Caki2 (cell line): ENCODE measurements at regions not wholly inside any gene's neighbourhood (a gene's known extent, or its start where the extent isn't known, plus 50 kb on each side); places are given as distances from the start of the nearest gene placed in this dataset.
"Not testable (repeated sequence)": the region's sequence is repeated elsewhere in the genome, so short reads cannot be mapped to it uniquely, and the experiment has no call there.

ENCODE experiments used
- DNase-seq: peaks from one replicate; pipeline ENCODE4 v3.0.0-alpha.2; 2015; ENCODE audit warnings: low read depth
- in situ Hi-C: cut with HindIII; loops from 2 replicates; pipeline ENCODE4 v1.10.0; 2016; ENCODE audit warnings: low sequenced_read_pairs, low pct_unique_long_range_greater_than_20kb, mixed read lengths

DNA sequence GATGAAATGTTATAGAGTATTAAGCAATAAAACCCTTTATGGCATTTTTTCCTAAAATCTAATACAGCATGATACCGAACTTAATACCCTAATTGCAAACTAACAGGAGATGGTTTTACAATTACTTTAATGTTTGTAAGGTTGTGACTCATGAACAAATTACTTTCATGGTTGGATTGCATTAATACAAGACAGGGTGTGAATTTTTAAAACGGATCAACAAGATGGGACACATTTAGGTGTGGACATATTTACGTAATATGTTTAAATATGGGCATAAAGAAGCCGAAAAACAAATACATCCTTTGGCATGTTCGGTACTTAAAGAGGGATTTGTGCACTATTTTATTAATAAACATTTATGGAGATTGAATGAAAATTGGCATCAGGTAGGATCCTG, 168.3 kb upstream of the SPRY2 start:
- DNase-seq = no peak
- in situ Hi-C loops = no loop called here

DNA sequence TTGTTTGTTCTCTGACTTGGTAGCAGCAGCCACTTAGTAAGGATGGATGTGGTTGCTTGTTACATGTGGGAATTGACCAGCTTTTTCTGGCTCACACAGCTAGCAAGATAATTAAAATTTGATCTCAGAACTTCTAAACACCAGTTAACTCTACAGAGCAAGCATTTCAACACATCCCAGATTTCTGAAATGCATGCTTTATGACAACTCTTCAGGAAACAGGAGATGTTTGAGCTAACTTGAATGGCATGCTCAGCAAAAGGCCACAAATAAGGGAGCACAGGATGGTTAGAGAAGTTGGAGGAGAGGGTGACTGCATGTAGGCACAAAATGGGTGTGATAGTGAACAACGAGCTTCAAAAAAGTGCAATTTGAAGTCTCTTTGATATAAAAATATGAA, 167.1 kb upstream of the SPRY2 start:
- no peak for DNase-seq
- in situ Hi-C loops = no loop called here

DNA sequence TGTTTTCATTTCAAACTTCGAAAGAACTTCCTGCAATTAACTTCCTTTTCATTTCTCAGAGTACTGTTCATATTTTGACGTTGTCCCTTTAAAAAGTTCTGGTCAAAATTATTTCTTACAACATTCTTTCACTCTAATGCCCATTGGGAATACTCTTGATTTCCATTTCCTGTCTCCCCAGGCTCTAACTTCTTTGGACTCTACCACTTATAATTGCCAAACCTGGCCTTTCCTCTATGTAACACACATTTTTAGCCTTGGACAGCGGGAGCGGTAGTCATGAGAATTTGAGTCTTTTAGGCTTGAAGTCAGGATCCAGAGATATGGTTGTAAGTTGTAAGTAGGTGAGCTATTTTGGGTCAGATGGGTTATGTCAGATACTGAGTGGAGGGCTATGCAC, 163.5 kb upstream of the SPRY2 start:
- no peak for DNase-seq
- in situ Hi-C loops = no loop called here

DNA sequence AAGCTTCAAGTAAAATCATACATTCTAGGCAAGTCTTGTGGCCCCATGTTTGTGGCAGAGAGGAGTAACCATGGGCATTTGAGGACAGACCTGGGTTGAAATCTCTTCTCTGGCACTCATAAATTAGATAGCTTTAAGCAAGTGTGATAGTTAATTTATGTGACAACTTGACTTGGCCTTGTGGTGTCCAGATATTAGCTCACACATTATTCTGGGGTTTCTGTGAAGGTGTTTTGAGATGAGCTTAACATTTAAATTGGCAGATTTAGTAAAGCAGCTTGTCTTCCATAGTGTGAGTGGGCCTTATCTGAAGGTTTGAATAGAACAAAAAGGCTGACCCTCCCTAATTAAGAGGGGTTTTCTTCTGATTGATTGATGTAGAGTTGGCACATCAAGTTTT, 161.4 kb upstream of the SPRY2 start:
- in situ Hi-C loops = no loop called here
- no peak for DNase-seq

DNA sequence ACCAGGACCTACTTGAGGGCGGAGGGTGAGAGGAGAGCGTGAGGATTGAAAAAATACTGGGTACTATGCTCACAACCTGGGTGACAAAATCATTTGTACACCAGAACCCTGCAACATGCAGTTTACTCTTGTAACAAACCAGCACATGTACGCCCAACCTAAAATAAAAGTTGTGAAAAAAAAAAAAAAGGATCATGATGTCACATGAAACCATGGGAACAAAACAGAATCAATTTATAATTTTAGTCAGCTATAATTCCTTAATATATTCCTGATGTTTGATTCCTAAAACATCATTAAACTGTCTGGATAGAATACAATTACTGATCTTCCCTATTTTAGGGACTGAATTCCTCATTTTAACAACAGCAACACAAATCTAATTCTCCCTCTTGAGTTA, 160.6 kb upstream of the SPRY2 start:
- in situ Hi-C loops = no loop called here
- DNase-seq = no peak

DNA sequence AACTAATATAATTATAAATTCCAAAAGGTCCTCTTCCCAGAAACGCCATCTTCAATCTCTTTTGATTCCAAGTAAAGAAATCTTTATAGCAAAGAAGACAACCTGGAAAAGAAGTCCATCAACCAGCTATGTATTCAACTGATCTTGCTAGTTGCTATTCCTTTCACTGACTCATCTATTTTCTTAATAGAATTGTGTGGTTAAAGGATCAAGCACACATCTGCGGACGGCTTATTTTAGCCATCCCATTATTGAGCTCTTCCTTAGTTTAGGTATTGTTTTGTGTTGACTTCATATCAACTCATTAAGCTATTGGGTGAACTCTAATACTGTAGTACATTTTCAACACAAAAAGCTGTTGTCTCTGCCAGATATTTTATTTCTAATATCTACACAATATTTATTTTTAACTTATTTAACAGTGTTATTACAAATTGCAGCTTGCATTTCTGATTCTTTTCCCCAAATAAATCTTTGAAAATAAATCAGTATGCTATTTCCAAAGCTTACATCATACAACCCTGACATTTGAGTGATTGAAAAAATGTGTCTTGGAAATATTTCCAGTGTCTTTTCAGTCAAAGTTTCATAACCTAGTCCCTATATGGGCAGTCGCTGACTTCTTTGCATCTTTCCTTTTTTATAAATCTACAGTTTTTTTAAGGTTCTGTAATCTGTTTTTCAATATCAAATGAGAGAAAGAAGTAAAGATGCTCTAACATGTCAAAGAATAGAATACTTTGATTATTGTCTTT, 158.8 kb upstream of the SPRY2 start:
- DNase-seq = no peak
- in situ Hi-C loops = no loop called here

DNA sequence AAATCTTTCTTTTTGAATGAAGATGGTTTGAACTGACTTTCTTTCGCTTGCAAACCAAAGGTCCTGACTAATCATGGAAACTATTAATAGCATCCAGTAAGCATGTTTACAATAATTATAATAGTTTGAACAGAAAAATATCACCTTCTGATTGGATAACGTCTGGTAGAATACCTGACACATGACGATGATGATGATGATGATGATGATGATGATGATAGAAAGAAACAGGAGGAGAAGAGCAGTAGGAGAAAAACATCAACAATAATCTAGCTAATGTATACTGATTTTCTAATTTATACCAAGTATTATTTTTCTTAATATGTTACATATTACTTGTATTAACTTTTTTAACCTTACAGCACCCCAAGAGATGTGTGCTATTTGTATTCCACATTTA, 157.5 kb upstream of the SPRY2 start:
- DNase-seq = no peak
- in situ Hi-C loops = no loop called here

DNA sequence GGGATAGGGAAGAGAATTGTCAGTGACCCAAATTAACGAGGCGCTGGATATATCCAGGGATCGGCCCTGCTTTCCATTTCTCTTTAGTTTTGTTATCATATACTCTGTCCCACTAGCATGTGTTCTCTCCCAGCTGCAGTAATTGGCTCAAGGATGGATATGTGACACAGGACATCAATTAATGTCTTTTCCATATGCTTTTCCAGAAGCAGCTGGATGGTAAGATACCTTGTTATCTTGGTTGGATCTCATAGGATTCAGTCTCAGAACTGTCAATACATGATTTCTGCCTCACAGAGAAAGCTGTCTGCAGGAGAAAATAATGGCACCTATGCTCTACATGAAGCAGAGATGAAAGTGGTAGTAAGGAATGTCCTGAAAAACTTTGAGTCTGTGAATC, 157.1 kb upstream of the SPRY2 start:
- in situ Hi-C loops = no loop called here
- DNase-seq = no peak

DNA sequence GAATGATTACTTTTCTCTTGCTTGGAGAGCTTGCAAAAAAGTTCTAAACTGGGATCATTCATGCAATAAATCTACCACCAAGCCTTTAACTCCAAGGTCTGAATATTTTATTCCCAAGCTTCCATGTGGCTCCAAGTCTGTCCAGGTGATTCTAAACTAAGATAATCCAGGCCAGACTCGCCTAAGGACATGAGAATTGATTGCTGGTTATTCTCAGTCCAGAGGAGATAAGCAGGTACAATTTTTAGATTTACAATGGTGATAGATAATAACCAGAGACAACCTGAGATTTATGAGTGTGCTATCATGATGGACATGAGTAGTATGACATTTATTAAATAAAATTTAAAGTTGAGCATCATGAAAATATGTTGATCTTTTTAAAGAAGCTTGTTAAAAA, 156.5 kb upstream of the SPRY2 start:
- in situ Hi-C loops = no loop called here
- no peak for DNase-seq

DNA sequence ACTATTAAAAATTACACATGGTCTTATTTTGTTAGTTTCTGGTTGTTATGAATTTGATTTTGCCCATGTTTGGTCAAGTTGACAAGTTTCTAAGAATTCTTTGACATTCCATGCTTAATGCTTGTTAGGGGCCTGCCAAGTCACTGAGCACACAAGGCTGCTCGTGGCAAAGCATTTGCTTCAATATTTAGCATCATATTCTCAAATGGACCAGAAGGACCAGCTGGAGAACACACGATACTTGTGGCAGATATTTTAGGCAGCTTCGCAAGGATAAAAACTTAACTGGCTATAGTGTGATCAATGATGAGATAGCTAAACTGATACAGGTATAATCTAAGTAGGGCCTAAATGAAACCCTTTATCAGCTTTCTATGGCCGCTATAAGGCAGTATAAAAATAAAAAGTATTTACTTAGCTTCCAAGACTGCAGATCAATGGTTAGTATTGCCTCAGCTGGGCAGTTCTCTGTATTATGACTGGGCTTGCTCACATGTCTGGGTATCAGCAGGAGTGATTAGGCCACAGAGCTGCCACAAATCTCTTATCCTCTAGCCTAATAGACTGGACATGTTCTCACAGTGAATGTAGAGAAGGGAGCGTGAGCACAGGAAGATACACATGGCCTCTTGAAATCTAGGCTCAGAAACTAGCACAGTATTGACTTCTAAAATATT, 155.9 kb upstream of the SPRY2 start:
- no peak for DNase-seq
- in situ Hi-C loops = no loop called here

DNA sequence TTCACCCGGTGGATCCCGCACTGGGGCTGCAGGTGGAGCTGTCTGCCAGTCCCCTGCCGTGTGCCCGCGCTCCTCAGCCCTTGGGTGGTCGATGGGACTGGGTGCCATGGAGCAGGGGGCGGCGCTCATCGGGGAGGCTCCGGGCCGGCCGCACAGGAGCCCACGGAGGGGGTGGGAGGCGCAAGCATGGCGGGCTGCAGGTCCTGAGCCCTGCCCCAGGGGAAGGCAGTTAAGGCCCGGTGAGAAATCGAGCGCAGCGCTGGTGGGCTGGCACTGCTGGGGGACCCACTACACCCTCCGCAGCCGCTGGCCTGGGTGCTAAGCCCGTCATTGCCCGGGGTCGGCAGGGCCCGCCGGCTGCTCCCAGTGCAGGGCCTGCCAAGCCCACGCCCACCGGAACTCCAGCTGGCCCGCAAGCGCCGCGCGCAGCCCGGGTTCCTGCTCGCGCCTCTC, 149.6 kb upstream of the SPRY2 start:
- DNase-seq, in situ Hi-C loops: not testable (repeated sequence)

DNA sequence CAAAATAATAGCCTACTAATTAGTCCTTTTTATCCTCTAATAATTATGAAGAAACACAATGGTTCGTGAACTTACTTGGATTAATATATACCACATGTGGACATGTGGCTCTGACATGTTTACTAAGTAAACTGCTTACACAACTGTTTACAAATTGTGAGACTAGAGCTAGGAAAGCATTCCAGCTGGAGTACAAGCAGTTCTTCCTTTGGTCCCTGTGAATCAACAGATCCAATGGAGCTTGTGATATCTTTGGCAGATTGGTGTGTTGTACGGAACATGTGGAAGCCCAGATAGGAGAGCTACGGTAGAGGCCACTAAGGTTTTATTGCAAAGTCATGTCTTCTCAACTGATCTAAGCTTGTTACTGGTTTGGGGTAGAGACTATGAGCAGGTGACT, 145.5 kb upstream of the SPRY2 start:
- in situ Hi-C loops = no loop called here
- DNase-seq = no peak

DNA sequence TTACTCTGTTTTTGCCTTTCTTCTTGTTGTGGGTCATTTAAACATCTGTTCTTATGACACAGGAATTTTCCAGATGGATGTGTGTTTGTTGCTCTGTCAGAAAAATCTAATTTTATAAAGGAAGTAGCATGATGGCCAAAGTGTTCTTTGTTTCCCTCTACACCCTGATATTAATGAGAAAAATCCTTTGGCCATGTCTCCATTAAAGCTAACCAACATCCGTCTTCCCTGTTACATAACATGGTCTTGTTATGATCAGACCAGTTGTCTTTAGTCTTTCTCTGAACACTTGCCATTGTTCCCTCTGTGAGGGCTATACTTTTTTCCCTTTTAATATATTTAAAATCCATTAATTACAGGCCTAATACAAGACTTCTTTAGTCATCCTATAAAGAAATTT, 142.2 kb upstream of the SPRY2 start:
- in situ Hi-C loops = no loop called here
- DNase-seq = no peak

DNA sequence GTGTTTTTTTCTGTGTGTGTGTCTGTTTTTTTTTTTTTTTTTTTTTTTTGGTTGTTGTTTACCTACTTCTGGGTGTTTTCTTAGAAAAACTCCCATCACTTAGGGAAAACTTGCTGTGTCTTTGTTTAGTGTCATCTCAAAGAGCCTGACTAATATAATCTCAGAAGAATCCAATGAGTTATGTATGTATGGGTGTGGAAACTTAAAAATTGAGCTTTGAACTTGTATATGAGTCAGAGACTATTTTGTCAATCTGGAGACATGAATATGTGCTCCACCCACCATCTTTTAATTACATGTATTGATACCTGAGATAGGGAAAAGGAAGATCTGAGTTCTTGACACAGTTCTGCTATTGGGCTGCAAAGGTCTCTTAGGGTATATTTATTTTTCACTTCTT, 140.7 kb upstream of the SPRY2 start:
- in situ Hi-C loops = no loop called here
- DNase-seq = no peak

DNA sequence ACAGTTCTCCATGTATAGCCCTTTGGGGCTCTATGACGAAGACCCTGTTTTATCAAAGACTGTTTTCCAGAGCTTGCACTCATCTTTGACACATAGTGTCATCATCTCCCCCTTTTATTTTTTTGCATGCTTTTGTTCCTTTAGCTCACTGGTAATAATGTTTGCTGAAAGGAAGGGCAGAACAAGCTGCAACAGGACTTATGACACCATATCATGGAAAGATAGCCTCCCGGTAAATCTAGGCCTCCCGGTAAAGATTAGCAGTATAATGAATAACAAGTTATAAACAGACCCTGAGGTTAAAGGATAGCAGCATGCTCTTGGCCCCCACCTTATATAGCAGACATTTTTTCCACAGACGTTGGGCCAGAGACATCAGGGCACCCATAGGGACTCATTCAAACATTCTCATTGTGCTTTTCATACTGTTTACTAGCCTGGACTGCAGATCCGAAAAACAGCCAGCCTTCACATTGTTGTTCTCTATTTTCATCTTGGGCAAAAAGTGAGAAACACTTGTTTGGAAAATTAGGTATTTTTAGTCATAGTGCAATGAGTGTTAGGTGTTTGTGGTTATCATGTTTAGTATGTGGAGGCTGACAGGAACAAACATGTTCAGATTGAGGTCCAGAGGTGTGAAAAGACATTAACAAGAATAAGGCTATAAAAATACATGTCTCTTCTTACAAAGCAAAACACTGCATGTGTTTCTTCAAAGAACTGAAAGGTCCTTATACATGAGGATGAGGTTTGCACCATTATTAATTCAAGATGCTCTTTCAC, 136.9 kb upstream of the SPRY2 start:
- in situ Hi-C loops = no loop called here

DNA sequence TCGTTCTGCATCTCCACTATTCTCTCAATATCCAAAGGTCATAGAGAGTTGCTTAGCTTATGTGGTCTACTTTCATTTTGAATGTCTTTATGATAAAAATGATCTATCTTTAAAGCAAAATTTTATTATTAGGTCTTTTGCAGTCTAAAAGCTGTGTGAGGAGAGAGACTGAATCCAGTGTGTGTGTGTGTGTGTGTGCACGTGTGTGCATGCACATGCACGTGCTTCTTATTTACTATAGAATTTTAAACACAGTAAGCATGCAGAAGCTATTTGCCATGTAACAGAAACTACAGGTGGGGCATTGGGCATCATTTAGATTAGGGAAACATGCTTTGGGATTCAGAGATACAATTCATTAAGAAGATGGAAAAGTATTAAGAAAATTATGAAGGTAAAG, 136.0 kb upstream of the SPRY2 start:
- in situ Hi-C loops = no loop called here
- DNase-seq = no peak

More for the DNA sequence above, 136.9 kb upstream of the SPRY2 start:
- DNase-seq = no peak

DNA sequence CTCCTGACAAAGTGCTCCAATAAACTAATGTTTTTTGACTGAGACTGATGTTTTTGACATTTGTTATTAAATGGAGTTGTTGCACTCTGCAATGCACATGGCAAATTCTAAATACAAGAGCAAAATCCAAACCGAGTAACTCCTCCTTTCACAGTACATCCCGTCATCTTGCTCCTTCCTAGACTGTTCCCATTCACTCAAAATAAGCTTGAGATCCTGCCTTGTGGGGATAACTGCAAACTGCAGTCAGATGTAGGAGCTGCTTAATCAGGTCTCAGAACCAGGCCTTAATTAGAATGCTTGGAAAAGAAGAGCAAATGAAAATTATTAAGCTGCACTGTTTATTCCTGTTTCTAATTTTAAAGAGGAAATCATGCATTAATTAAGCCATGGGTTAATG, 134.8 kb upstream of the SPRY2 start:
- in situ Hi-C loops = no loop called here
- no peak for DNase-seq

DNA sequence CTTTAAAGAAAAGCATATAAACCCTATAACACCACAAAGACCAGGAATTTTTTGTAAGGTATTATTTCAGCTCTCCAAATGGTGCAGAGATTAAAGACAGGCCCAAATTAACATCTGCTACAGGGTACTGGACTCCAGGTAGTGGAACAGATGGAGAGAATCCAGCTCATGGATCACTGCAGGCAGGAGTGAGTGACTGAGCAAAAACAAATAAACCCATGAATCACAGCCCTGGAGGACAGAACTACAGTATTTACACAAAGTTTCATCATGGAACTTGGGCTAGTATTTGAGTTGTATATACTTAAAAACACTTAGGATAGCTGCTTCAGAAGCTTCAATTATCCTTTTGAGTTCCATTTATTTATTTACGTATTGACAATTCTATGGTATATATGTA, 132.8 kb upstream of the SPRY2 start:
- in situ Hi-C loops = no loop called here
- peak; percentile 12 for DNase-seq

DNA sequence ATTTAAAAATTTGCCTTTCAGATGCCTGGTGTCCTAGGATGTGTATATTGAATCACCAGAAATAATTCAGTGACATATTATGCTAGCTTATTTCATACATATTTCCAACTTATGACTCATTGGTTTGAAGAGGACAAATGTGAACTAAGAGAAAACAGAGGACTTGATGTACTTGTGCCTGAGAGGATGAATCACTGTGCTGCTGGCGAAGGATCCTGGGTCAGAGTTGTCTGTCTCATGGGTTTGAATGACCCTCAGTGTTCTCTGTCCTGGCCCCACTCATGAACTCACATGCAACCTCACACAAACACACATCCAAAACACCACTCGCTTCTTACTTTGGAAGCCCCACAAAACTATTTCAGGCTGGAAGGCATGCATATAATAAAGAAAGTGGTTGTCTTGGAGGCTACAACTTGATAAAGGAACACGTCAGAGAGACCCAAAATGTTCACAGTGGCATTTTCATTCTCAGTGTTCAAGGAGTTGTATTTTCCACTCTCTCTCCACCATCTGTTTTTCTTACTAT, 129.0 kb upstream of the SPRY2 start:
- in situ Hi-C loops = no loop called here

More for the DNA sequence above, 129.0 kb upstream of the SPRY2 start:
- no peak for DNase-seq
